PC-3 (cell line): ENCODE measurements at regions not wholly inside any gene's neighbourhood (a gene's known extent, or its start where the extent isn't known, plus 50 kb on each side); places are given as distances from the start of the nearest gene placed in this dataset.

Experiments
- ATAC-seq: fragments of 200-7000 bp; cut with Tn5 transposase; 2 replicates; pipeline ENCODE4 v1.9.1; 2020; ENCODE audit warnings: mild to moderate bottlenecking, moderate library complexity
- BruUV-seq: library from RNA; stranded (reverse); fragments of 400-500 nt; replicated peaks from 2 replicates; lab custom pipeline; 2021; lab: Mats Ljungman, UMichigan
- CTCF ChIA-PET: fragments of 300-600 bp; sonication (Branson Sonifier 250); formaldehyde crosslinking; loops from one replicate; lab custom pipeline; 2022; ENCODE audit warnings: antibody characterized with exemption; lab: Charles Lee
- POLR2A ChIA-PET: fragments of 300-600 bp; sonication (Branson Sonifier 250); formaldehyde crosslinking; loops from one replicate; lab custom pipeline; 2022; ENCODE audit warnings: antibody characterized with exemption; ENCODE audit not compliant: unreplicated experiment; lab: Charles Lee
- DNase-seq: peaks from one replicate; pipeline ENCODE4 v3.0.0-alpha.2; 2015
- H2AFZ ChIP-seq: fragments of 300-600 bp; sonication (generic); 2 replicates; pipeline ENCODE4 v1.6.0; 2016; ENCODE audit warnings: antibody characterized with exemption, low read length
- H3F3A ChIP-seq: fragments of 300-600 bp; sonication (generic); one replicate; pipeline ENCODE4 v1.6.0; 2017; ENCODE audit warnings: antibody characterized with exemption, low read length, control low read depth, mild to moderate bottlenecking; ENCODE audit not compliant: unreplicated experiment
- H3K27ac ChIP-seq: fragments of 300-600 bp; sonication (generic); 2 replicates; pipeline ENCODE4 v1.5.1; 2016; ENCODE audit warnings: mild to moderate bottlenecking, low read length
- H3K27me3 ChIP-seq: fragments of 300-600 bp; sonication (generic); 2 replicates; pipeline ENCODE4 v1.6.1; 2016; ENCODE audit warnings: low read length, mixed read lengths
- H3K36me3 ChIP-seq: fragments of 300-600 bp; sonication (generic); 2 replicates; pipeline ENCODE4 v1.6.1; 2016; ENCODE audit warnings: low read depth, mixed run types, low read length, mixed read lengths
- H3K4me1 ChIP-seq: fragments of 300-600 bp; sonication (generic); 2 replicates; pipeline ENCODE4 v1.5.1; 2016; ENCODE audit warnings: low read length; ENCODE audit not compliant: insufficient read depth
- H3K4me2 ChIP-seq: fragments of 300-600 bp; sonication (generic); 2 replicates; pipeline ENCODE4 v1.6.0; 2016; ENCODE audit warnings: low read length
- H3K4me3 ChIP-seq: fragments of 300-600 bp; sonication (generic); 2 replicates; pipeline ENCODE4 v1.5.1; 2016; ENCODE audit warnings: mild to moderate bottlenecking, low read length, mixed read lengths
- H3K79me2 ChIP-seq: fragments of 300-600 bp; sonication (generic); 2 replicates; pipeline ENCODE4 v1.6.1; 2017; ENCODE audit warnings: low read length, mixed read lengths
- H3K9ac ChIP-seq: fragments of 300-600 bp; sonication (generic); 2 replicates; pipeline ENCODE4 v1.6.0; 2016; ENCODE audit warnings: mild to moderate bottlenecking, low read length
- H3K9me2 ChIP-seq: fragments of 300-600 bp; sonication (generic); replicated peaks from 2 replicates; pipeline ENCODE4 v1.6.1; 2016; ENCODE audit warnings: mixed run types, low read length, mixed read lengths
- H3K9me3 ChIP-seq: fragments of 300-600 bp; sonication (generic); 2 replicates; pipeline ENCODE4 v1.6.1; 2016; ENCODE audit warnings: low read length, mixed read lengths
- H4K20me1 ChIP-seq: fragments of 300-600 bp; sonication (generic); 2 replicates; pipeline ENCODE4 v1.6.1; 2016; ENCODE audit warnings: low read length, mixed read lengths
- CTCF ChIP-seq: fragments of 300-600 bp; sonication (generic); conservative IDR thresholded peaks from 2 replicates; pipeline ENCODE4 v1.5.1; 2017; ENCODE audit warnings: antibody characterized with exemption, low read depth, mild to moderate bottlenecking, low read length
- EZH2 ChIP-seq: fragments of 300-600 bp; sonication (generic); IDR thresholded peaks from one replicate; pipeline ENCODE4 v1.6.1; 2017; ENCODE audit warnings: antibody characterized with exemption, mild to moderate bottlenecking, low read length; ENCODE audit not compliant: unreplicated experiment
- EZH2phosphoT487 ChIP-seq: fragments of 300-600 bp; sonication (generic); IDR thresholded peaks from 2 replicates; pipeline ENCODE4 v1.6.1; 2018; ENCODE audit warnings: mild to moderate bottlenecking, antibody characterized with exemption, low read length, borderline replicate concordance
- intact Hi-C: fragments of 100-400 bp; cut with micrococcal nuclease; formaldehyde crosslinking; loops from 2 replicates; pipeline ENCODE4 v1.9.0; 2023

GRCh38 chr11:69930081-69931059 lies 111.2 kb upstream of the FGF3 start:
- no peak for ATAC-seq
- no peaks in the 10 kb centered on the region for H3K9me2 ChIP-seq
- DNase-seq, result no peak
- H3K4me1 ChIP-seq, result 0 out of 2 replicates have a peak, but pooled peaks cover 2% of the 10 kb centered on the region
- BruUV-seq, result no TSS peak
- no peak overlapping the region for H2AFZ ChIP-seq
- no peak overlapping the region for H3K9ac ChIP-seq
- H3K79me2 ChIP-seq, result no peaks in the 10 kb centered on the region
- intact Hi-C loops, result no loop called here
- H3K27me3 ChIP-seq, result no peaks in the 10 kb centered on the region
- POLR2A ChIA-PET, result no interaction called here
- H3K4me3 ChIP-seq, result no peak overlapping the region
- H3K36me3 ChIP-seq, result no peaks in the 10 kb centered on the region
- no peaks in the 10 kb centered on the region for H3F3A ChIP-seq
- CTCF ChIA-PET, result no interaction called here
- H3K27ac ChIP-seq, result no peak overlapping the region
- no peak for TF ChIP-seq EZH2phosphoT487
- TF ChIP-seq CTCF, result no peak
- TF ChIP-seq EZH2, result no peak
- H3K4me2 ChIP-seq, result no peak overlapping the region
- H4K20me1 ChIP-seq, result no peaks in the 10 kb centered on the region
- H3K9me3 ChIP-seq, result no peaks in the 10 kb centered on the region

GRCh38 chr11:69931060-69931910 lies 112.1 kb upstream of the FGF3 start:
- no TSS peak for BruUV-seq
- DNase-seq, result no peak
- H3K9me3 ChIP-seq, result no peaks in the 10 kb centered on the region
- H3K9ac ChIP-seq, result no peak overlapping the region
- no peak overlapping the region for H2AFZ ChIP-seq
- CTCF ChIA-PET, result no interaction called here
- H3K4me2 ChIP-seq, result no peak overlapping the region
- H3K27ac ChIP-seq, result no peak overlapping the region
- no peaks in the 10 kb centered on the region for H3K27me3 ChIP-seq
- intact Hi-C loops, result no loop called here
- H3K36me3 ChIP-seq, result no peaks in the 10 kb centered on the region
- no peaks in the 10 kb centered on the region for H3K9me2 ChIP-seq
- no peak overlapping the region for H3K4me3 ChIP-seq
- no peaks in the 10 kb centered on the region for H4K20me1 ChIP-seq
- H3K79me2 ChIP-seq, result no peaks in the 10 kb centered on the region
- ATAC-seq, result no peak
- no peaks in the 10 kb centered on the region for H3F3A ChIP-seq
- 0 out of 2 replicates have a peak, but pooled peaks cover 2% of the 10 kb centered on the region for H3K4me1 ChIP-seq
- TF ChIP-seq CTCF (no peak), EZH2phosphoT487 (no peak), EZH2 (no peak)
- POLR2A ChIA-PET, result no interaction called here
